GM03348 (cell line): ENCODE measurements at regions not wholly inside any gene's neighbourhood (a gene's known extent, or its start where the extent isn't known, plus 50 kb on each side); places are given as distances from the start of the nearest gene placed in this dataset.
A peak's percentile ranks its signal among the peaks of the same experiment; 100 is the strongest.
"Not testable (repeated sequence)": the region's sequence is repeated elsewhere in the genome, so short reads cannot be mapped to it uniquely, and the experiment has no call there.

Source experiments
- DNase-seq: peaks from one replicate; pipeline ENCODE4 v3.0.0; 2012; ENCODE audit warnings: low spot score

DNA sequence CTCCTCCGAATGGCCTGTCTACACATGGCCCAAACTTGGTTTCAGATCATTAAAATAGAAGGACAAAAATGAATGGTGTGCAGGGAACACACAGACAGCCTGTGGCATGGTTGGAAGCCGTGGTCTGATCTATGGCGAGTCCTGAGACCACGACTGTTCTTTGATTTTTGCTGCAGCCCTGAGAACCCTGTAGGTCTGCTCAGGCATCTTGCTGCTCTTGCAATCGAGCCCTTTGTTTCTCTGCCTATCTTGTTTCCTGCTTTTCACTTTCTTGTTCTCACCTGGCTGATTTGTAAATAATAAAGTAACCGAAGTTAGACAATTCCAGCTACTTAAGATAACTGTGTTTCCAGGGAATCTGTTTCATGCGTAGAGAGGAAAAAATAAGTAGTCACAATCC, 54.1 kb upstream of the NBPF9 start:
- not testable (repeated sequence) for DNase-seq

DNA sequence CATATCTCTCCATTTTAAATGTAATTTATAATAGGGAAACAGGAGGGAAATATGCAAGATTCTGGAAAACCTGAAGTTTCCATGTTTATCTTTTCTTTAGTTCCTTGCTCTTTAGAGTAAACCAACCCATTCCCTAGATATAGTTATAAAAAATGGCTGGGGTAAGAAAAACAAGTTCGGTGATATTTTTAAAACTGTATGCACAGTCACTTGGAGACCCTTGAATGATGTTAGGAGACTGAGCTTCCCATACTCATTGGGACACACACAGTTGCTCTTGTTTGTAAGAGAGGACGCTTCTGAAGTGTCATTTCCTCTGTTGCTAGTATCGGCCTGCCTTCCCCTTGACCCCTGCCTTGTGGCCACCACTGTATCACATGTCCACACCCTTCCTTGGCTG, 55.0 kb upstream of the NBPF9 start:
- not testable (repeated sequence) for DNase-seq

DNA sequence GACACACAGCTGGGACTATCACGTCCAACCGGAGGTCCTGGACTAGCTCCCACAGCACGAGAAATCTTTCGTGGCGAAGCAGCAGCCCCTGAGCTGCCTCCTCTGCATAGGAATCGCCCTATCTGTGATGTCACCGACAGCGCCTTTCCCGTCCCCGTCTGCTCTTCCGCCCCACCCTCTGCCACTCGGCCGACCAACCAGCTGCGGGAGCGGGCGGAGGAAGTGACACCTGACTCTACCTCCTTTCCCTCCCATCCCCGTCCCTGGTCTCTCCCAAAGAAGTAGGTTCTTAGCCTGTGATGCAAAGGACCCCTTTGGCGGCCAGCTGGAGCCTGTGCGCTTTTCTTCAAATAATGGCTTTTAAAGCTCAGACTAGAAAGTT, 59.7 kb upstream of the NBPF9 start:
- DNase-seq, result not testable (repeated sequence)

DNA sequence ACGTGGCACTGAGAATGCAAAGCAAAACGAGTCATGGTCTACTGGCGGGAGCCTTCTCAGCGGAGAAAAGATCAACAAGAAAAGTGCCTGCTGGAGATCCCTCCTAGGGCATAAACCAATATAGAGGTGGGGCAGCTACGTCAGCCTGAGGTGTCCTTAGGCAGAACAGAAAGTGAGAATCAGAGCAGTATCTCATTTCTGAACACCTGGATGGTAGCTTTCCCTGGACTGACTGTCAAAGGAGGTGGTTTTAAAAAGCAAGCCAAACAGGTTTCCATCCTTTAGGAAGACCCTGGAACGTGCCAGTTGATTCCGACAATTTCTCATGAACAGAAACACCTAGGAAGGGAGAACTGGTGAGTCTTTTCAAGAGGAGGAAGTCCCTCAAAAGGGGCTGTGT, 71.4 kb upstream of the NBPF9 start:
- not testable (repeated sequence) for DNase-seq

GRCh38 chr1:149175812-149176211, 72.5 kb upstream of the NBPF9 start:
- DNase-seq, result not testable (repeated sequence)

GRCh38 chr1:149176453-149177316, 73.3 kb upstream of the NBPF9 start:
- DNase-seq, result not testable (repeated sequence)

DNA sequence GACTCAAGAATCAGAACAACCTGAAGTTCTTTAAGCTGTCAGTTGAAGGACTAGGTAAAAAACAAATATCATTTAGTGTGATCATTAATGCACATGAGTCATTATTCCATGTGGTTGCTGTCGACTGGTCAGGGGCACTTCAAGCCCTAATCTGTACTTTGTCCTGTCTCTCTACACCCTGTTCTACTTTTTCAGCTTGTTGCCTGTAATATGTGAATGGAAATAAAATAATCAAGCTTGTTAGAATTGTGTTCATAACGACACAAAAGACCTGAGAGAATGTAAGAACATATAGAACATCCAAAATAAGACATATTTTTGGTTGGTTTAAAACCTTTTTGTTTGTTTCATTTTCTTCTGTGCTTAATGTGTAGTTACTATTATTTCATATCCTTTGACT, 87.4 kb upstream of the NBPF9 start:
- not testable (repeated sequence) for DNase-seq

DNA sequence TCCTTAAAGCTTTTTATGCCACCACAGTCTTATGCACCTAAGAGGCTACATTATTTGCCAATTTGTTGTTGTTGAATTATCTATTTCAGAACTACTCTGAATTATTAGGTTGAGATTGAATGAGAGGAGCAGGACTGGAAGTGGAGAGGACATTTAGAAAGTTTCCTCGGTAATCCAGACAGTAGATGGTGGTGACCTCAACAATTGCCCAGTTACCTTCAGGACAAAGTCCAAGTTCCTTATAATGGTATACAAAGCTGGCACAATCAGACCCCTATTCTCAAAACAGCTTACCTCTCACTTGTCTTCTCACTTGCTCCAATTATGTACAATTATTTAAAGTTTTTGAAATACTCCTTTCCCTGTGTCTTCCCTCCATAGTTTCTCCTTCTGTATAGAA, 93.3 kb upstream of the NBPF9 start:
- DNase-seq, result not testable (repeated sequence)

- DNase-seq, result peak; percentile 30
Measured at GRCh38 chr1:149200567-149200966, 97.2 kb upstream of the NBPF9 start.

GRCh38 chr1:149202283-149202682, 98.9 kb upstream of the NBPF9 start:
- not testable (repeated sequence) for DNase-seq

DNA sequence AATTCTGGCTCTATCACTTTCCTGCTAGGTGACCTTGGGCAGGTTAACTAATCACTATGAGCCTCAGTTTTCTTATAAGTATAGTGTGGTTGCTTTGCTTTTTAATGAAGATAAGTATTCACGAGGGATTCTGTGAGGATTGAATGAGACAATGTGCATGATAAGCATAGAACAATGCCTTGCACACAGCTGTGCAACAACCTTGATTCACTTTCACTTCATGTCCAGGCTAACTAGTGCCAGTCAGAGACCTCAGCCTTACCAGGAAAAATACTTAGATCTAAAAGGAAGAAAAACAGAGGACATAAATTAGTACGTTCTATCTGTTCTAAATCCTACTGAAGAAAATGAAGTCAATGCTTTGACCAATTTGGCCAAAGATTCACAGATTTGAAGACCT, 101.0 kb upstream of the NBPF9 start:
- not testable (repeated sequence) for DNase-seq

- DNase-seq, result not testable (repeated sequence)
Measured at GRCh38 chr1:149208836-149209235, 105.5 kb upstream of the NBPF9 start.

DNA sequence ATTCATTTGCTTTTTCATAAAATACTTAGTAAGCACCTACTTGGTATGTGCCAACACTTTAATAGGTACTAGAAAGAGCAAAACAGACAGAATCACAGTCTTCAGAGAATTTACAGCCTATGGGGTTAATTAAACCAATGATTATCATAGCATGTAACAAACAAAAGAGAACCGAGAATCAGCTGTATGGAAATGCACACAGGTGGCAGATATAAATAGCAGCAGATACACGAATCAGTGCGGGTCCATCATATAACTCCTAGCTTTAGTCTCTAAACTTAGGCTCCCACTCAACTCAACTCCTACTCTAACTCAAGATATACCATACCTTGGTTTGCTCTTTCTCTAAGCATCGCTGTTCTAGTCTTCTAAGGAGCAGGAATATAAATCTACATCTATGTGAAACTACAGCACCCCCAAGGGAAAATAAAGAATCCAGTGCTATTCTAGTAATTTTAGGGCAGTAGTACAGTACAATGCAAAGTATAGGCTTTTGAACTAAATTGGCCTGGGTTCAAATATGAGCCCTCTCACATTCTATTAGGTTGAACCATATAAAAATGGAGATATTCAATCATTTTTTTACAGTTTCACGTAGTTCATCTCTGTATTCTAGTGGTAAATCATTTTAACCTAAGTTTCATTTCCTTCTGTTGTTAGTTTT, 108.5 kb upstream of the NBPF9 start:
- DNase-seq, result not testable (repeated sequence)

GRCh38 chr1:149212946-149213345, 109.6 kb upstream of the NBPF9 start:
- DNase-seq, result not testable (repeated sequence)

- DNase-seq, result not testable (repeated sequence)
Measured at GRCh38 chr1:149213673-149214072, 110.3 kb upstream of the NBPF9 start.

DNA sequence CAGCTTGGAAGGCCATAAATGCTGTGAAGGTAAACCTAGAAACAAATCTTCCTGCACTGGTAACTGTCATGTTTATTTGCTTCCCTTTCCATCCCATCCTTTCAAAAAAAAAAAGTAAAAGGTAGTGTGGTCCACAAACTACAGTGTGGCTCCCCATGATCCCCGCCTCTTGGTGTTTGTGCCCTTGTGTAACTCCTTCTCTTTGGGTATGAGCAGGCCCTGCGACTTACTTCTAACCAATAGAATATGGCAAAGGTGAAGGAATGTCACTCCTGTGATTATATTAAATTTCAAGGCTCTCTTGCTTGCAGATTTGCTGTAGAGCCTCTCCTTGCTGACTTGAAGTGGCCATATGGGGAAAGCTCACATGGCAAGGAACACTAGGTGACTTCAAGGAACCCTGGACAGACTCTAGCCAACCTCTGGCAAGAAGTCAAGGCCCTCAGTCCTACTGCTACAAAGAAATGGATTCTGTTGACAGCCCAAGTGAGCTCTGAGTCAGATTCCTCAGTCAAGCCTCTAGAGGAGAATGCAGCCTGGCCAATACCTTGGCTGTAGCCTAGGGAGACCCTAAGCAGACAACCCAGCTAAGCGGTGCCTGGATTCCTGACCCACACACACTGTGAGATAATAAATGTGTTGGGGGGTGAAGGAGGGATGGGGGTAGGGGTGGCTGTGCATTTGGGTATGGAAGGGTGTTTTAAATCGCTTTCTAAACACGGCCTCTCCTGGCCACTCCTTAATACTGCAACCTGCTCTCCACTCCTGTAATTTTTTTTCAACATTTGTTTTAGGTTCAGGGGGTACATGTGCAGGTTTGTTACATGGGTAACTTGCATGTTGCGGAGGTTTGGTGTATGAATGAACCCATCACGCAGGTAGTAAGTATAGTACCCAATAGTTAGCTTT, 115.0 kb upstream of the NBPF9 start:
- not testable (repeated sequence) for DNase-seq

GRCh38 chr1:149219539-149219938, 116.2 kb upstream of the NBPF9 start:
- not testable (repeated sequence) for DNase-seq

DNA sequence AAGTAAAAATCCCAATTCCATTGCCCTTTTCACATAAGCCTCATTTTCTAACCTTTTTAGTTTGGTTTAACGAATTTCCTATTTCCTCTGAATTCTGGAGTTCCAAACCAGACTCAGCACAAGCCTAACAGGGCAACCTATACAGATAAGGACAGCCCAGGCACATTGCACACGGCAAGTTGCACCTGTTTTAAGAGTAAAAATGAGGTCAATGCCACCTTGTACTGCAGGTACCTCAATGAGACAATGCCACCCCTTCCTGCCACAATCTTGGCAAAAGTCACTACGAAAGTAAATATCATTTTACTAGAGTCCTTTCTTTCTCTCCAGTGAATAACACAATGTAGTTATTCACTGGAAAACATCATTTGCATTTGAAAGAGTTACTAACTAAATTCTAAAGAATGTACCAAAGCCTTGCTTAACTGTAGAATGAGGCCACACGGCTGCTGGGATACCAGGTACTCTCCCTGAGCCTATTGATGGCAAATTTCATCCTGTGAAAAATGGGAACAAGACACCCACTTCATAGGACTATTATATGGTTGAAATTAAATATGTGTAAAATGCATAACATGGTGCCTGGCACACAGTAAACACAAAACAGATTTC, 117.2 kb upstream of the NBPF9 start:
- DNase-seq, result not testable (repeated sequence)

GRCh38 chr1:149227933-149228665, 124.7 kb upstream of the NBPF9 start:
- DNase-seq, result not testable (repeated sequence)

DNA sequence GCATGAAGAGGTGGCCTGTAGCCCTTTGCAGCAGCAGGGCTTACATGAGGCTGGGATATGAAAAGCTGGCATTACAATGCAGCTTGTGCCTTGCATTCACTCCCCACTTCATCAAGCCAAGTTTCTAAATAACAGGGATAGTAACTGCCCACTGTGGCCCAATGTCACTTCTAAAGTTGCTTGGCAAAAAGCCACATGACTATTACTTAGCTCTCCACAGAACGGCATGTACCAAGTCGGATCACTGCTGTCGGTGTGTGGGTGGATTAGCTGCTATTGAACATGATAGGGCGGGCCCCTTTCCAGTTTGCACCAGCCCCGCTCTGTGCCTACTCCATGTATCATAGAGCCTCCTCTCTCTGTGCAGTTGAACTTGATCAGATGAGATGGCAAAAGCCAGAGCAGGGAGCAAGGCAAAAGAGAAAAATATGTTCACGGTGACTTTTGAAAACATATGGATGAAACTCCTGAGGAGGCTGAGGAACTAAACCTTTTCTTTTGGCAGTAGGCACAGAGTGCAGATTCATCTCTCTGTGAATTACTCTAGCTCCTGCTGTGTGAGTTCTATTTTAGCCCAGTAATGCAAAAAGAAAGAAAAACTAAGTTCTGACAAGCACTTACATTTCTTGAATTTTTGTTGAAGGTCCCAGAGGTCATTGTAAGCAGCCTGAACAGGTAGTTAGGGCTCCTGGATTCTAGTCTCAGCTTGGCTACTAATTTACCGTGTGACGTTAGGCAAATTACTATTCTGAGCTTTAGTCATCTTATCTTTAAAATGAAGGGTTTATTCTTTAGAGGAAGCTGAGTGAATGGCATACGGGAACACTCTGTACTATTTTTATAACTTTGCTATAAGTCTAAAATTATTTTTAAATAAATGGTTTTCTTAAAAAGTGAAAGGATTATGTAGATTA, 125.6 kb upstream of the NBPF9 start:
- not testable (repeated sequence) for DNase-seq
